GM21737 (cell line): ENCODE measurements at regions not wholly inside any gene's neighbourhood (a gene's known extent, or its start where the extent isn't known, plus 50 kb on each side); places are given as distances from the start of the nearest gene placed in this dataset.
"Not testable (repeated sequence)": the region's sequence is repeated elsewhere in the genome, so short reads cannot be mapped to it uniquely, and the experiment has no call there.

ENCODE experiments used
- ATAC-seq: cut with Tn5 transposase; IDR thresholded peaks from one replicate; pipeline ENCODE4 v1.9.1; 2021; ENCODE audit warnings: mild to moderate bottlenecking, moderate library complexity; ENCODE audit not compliant: unreplicated experiment

- ATAC-seq: no peak
Measured at GRCh38 chrX:68953331-68953730, 124.5 kb downstream of the EFNB1 start.

GRCh38 chrX:68951942-68952619 lies 123.3 kb downstream of the EFNB1 start:
- not testable (repeated sequence) for ATAC-seq

GRCh38 chrX:68950937-68951336 lies 122.1 kb downstream of the EFNB1 start:
- no peak for ATAC-seq

- ATAC-seq: no peak
Measured at GRCh38 chrX:68947882-68948605, 119.2 kb downstream of the EFNB1 start.

- ATAC-seq: no peak
Measured at GRCh38 chrX:68945603-68946228, 116.9 kb downstream of the EFNB1 start.

GRCh38 chrX:68945081-68945602 lies 116.3 kb downstream of the EFNB1 start:
- ATAC-seq: no peak

- no peak for ATAC-seq
Measured at GRCh38 chrX:68944211-68944610, 115.4 kb downstream of the EFNB1 start.

GRCh38 chrX:68942840-68943239 lies 114.0 kb downstream of the EFNB1 start:
- ATAC-seq: no peak

GRCh38 chrX:68942104-68942503 lies 113.3 kb downstream of the EFNB1 start:
- no peak for ATAC-seq

GRCh38 chrX:68941385-68941952 lies 112.6 kb downstream of the EFNB1 start:
- no peak for ATAC-seq

GRCh38 chrX:68940601-68941000 lies 111.8 kb downstream of the EFNB1 start:
- no peak for ATAC-seq

- ATAC-seq: no peak
Measured at GRCh38 chrX:68939868-68940267, 111.0 kb downstream of the EFNB1 start.

GRCh38 chrX:68938244-68939004 lies 109.6 kb downstream of the EFNB1 start:
- no peak for ATAC-seq

- ATAC-seq: no peak
Measured at GRCh38 chrX:68937581-68937980, 108.8 kb downstream of the EFNB1 start.

GRCh38 chrX:68936608-68937007 lies 107.8 kb downstream of the EFNB1 start:
- no peak for ATAC-seq

GRCh38 chrX:68936126-68936525 lies 107.3 kb downstream of the EFNB1 start:
- ATAC-seq: no peak

GRCh38 chrX:68935362-68935761 lies 106.5 kb downstream of the EFNB1 start:
- ATAC-seq: no peak

- ATAC-seq: no peak
Measured at GRCh38 chrX:68934922-68935321, 106.1 kb downstream of the EFNB1 start.

- no peak for ATAC-seq
Measured at GRCh38 chrX:68934421-68934820, 105.6 kb downstream of the EFNB1 start.

- no peak for ATAC-seq
Measured at GRCh38 chrX:68932611-68933010, 103.8 kb downstream of the EFNB1 start.

GRCh38 chrX:68931345-68931744 lies 102.5 kb downstream of the EFNB1 start:
- no peak for ATAC-seq
